HG02938 (cell line): ENCODE measurements at regions not wholly inside any gene's neighbourhood (a gene's known extent, or its start where the extent isn't known, plus 50 kb on each side); places are given as distances from the start of the nearest gene placed in this dataset.
"Not testable (repeated sequence)": the region's sequence is repeated elsewhere in the genome, so short reads cannot be mapped to it uniquely, and the experiment has no call there.

Source experiments
- ATAC-seq: cut with Tn5 transposase; IDR thresholded peaks from one replicate; pipeline ENCODE4 v1.9.1; 2021; ENCODE audit warnings: mild to moderate bottlenecking, moderate library complexity; ENCODE audit not compliant: unreplicated experiment

GRCh38 chr1:101366513-101367215, 129.8 kb downstream of the S1PR1 start:
- no peak for ATAC-seq

GRCh38 chr1:101367630-101368029, 130.8 kb downstream of the S1PR1 start:
- no peak for ATAC-seq

GRCh38 chr1:101370488-101370887, 133.7 kb downstream of the S1PR1 start:
- ATAC-seq = no peak

GRCh38 chr1:101371259-101371658, 134.4 kb downstream of the S1PR1 start:
- peak; percentile 95 for ATAC-seq

GRCh38 chr1:101373570-101373969, 136.8 kb downstream of the S1PR1 start:
- ATAC-seq = no peak

- ATAC-seq = not testable (repeated sequence)
Measured at GRCh38 chr1:101375448-101375847, 138.6 kb downstream of the S1PR1 start.

- ATAC-seq = no peak
Measured at GRCh38 chr1:101376121-101377083, 139.6 kb downstream of the S1PR1 start.

GRCh38 chr1:101377084-101377835, 140.4 kb downstream of the S1PR1 start:
- no peak for ATAC-seq

- ATAC-seq = no peak
Measured at GRCh38 chr1:101379037-101379436, 142.2 kb downstream of the S1PR1 start.

GRCh38 chr1:101379950-101380349, 143.1 kb downstream of the S1PR1 start:
- ATAC-seq = peak; percentile 98

GRCh38 chr1:101382135-101382534, 145.3 kb downstream of the S1PR1 start:
- ATAC-seq = no peak

- peak; percentile 92 for ATAC-seq
Measured at GRCh38 chr1:101388904-101389546, 152.2 kb downstream of the S1PR1 start.

- no peak for ATAC-seq
Measured at GRCh38 chr1:101389547-101389929, 152.7 kb downstream of the S1PR1 start.

GRCh38 chr1:101392552-101392951, 155.7 kb downstream of the S1PR1 start:
- ATAC-seq = no peak

- ATAC-seq = no peak
Measured at GRCh38 chr1:101394041-101394440, 157.2 kb downstream of the S1PR1 start.

- no peak for ATAC-seq
Measured at GRCh38 chr1:101399222-101399621, 162.4 kb downstream of the S1PR1 start.

GRCh38 chr1:101406271-101406670, 169.5 kb downstream of the S1PR1 start:
- no peak for ATAC-seq

- ATAC-seq = no peak
Measured at GRCh38 chr1:101406681-101407080, 169.9 kb downstream of the S1PR1 start.

GRCh38 chr1:101407505-101408211, 170.8 kb downstream of the S1PR1 start:
- ATAC-seq = peak; percentile 80
